GM18511 (cell line): ENCODE measurements at regions not wholly inside any gene's neighbourhood (a gene's known extent, or its start where the extent isn't known, plus 50 kb on each side); places are given as distances from the start of the nearest gene placed in this dataset.
"Not testable (repeated sequence)": the region's sequence is repeated elsewhere in the genome, so short reads cannot be mapped to it uniquely, and the experiment has no call there.

ENCODE experiments used
- ATAC-seq: cut with Tn5 transposase; IDR thresholded peaks from one replicate; pipeline ENCODE4 v1.9.1; 2021; ENCODE audit warnings: mild to moderate bottlenecking, moderate library complexity; ENCODE audit not compliant: unreplicated experiment

DNA sequence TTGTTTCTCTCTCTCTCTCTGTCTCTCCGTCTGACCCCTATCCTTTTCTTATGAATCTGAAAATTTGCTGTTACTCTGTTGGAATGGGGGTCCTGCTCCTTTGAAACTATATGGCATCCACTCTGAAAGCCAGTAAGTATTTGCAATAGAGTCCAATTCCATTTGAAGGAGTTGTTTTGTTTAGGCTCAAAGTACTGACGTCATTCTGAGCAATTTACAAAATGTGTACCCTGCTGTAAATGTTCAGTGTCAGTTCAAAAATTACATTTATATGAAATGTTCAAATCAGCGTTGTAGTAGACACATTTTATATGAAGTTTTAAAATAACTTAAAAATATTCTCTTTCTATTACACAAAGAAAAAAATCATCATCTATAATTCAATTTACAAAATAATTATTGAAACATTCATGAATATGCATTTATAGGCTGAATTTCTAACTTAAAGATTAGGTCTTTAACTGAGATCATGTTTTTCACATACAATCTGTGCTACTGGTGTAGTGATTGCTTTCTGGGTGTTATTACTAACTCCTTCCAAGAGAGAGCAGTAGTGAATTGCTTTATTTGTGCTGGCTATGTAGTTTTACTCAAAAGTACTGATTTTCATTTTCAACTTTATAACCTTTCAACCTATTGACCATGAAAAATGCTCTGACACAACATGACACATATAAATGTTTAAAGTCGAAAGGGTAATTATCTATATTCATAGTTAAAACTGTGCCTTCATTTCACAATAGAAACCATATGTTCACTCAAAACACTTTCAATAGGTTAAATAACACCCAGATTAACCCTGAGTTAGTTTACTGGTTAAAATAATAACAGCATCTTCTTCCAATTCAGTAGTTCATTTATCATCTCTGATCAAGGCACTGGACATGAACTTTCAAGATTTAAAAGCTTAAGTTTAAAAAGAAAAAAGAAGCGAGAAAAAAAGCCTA is 253.1 kb upstream of the ADGRL4 start:
- ATAC-seq = peak; percentile 86

DNA sequence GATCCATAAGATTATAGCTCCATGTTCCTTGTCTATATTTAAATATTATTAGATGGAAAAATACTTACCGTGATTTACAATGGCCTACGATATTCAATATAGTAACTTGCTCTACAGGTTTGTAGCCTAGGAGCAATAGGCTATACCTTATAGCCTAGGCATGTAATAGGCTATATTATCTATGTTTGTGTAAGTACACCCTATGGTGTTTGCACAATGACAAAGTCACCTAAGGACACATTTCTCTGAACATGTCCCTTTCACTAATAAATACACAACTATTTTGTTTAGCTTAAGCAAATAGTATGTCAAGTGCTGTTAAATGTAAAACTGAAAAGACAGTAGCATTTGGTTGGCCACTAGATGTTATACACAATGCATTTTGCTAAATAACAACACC is 248.9 kb upstream of the ADGRL4 start:
- no peak for ATAC-seq

DNA sequence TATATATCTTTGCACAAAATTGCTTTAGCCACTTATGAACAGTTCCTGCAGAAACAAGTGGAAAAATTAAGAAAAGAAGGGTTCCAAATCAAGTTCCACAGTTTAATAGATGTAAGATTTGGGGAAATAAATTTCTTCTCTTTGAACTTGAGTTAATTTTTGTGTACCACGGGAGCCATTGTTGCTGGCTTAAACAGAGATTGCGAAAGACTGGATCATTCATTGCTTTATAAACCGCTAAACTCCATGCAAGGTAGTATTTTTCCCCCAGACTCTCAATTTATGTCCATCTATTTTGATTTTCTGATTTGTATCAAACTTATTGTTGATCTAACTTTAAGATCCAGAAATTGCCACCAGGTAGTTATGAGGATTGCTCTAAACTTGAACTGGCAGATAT is 246.1 kb upstream of the ADGRL4 start:
- ATAC-seq = no peak

DNA sequence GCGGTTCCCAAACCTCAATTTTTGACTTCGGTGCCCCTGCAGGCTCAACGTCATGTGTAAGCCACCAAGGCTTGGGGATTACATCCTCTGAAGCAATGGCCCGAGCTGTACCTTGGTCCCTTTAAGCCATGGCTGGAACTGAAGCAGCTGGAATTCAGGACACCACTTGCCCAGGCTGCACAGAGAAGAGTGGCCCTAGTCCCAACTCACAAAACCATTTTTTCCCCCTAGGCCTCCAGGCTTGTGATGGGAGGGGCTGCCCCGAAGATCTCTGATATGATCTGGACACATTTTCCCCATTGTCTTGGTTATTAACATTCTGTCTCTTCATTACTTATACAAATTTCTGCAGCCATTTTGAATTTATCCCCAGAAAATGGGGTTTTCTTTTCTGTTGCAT is 233.3 kb upstream of the ADGRL4 start:
- no peak for ATAC-seq

DNA sequence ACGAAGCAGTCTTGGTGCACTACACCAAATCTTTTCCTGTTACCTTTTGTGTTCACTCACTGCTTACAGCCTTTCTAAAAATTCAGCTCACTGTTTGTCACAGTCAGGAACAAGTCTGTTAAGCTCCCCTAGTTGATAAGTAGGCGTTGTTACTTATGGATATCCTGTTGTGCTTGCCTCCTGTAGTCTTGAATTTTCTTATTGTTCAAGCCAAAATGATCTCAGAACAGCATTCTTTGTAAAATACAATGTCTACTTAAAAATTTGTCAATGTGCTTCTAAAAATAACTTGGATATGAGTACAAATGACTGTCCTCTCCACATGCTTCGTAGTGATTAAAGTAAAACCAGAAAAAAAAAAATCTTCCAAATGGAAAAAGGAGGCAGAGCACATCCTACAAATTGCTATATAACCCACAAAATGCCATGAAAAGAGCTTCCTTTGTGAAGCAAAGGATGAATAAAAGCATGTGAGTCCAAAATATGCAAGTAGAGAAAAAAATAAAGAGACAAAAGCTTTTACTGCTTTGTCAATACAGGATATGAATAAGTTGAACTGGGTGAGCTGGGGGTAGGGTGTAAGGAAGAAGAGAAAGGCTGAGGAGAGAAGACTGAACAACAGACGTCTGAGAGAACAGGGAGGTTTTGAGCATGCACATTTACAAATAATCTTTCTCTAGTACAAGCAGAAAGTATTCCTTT is 228.9 kb upstream of the ADGRL4 start:
- ATAC-seq = no peak

DNA sequence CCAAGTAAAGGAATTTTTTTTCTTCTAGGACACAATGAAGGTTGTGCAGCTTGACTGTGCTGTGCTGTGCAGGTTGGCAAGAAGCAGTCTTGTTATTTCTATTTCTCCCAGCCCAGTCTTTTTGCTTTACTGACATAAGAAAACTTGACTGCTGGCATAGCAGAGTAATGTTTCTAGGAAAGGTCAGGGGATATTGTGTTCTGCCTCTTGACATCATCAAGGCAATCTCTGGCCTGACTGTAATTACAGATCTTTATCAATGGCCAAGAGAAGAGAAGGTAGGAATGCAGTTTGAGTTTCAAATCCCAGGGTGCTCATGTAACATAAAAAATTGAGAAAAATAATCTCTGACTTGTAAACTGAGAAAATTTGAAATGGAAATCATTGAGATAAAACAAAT is 226.3 kb upstream of the ADGRL4 start:
- ATAC-seq = no peak

DNA sequence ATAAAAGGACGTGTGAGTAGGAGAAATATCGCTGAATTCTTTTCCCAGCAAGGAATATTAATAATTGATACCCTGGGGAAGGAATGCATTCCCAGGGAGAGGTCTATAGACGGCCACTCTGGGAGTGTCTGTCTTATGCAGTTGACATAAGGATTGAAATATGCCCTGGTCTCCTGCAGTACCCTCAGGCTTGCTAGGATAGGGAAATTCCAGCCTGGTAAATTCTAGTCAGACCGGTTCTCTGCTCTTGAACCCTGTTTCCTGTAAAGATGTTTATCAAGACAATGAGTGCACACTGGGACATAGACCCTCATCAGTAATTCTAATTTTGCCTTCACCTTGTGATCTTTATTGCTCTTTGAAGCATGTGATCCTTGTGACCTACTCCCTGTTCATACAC is 224.2 kb upstream of the ADGRL4 start:
- ATAC-seq = not testable (repeated sequence)

DNA sequence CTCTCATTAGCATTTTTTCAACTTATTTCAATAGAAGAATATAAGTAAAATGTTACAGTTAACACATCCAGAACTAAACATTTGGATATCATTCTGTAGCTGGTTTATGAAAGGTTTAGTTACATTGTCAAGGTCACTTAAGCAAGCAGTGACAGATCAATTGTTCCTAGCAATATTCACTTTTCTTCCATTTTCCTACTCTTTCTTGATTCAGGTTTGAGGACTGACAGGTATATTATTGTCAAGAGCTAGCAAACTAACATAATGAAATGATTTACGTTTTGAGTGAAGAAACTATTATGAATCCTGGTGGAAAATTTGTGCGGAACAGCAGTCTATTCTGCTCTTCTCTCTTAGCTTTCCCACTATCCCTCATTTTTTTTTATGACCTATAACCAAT is 220.4 kb upstream of the ADGRL4 start:
- ATAC-seq = no peak

DNA sequence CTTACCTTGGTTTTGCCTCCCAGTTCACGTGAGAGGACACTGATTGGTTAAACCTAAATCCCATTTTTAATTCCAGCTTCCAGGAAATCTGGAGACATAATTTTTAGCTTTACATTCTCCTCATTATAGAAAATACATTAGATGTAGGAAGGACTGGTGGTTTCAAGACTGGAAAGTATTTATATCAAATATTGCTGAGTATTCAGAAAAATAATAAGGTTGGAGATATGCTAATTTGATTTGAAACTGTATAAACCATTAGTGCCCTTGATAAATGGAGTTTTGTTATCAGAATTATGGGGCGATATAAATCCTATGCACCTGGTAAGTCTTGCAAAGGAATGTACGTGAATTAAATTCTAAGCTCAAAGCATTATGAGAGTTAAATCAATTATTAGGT is 218.0 kb upstream of the ADGRL4 start:
- ATAC-seq = no peak

DNA sequence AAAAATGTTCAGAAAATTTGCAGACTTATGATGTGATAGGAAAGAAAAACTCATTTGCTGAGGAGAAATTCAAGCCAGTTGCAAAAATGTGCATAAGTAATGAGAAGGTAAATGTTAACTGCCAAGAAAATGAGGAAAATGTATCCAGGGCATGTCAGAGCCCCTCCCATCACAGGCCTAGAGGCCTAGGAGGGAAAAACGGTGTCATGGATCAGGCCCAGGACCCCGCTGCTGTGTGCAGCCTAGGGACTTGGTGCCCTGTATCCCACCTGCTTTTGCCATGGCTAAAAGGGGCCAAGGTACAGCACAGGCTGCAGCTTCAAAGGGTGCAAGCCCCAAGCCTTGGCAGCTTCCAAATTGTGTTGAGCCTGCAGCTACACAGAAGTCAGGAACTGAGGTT is 214.0 kb upstream of the ADGRL4 start:
- no peak for ATAC-seq

DNA sequence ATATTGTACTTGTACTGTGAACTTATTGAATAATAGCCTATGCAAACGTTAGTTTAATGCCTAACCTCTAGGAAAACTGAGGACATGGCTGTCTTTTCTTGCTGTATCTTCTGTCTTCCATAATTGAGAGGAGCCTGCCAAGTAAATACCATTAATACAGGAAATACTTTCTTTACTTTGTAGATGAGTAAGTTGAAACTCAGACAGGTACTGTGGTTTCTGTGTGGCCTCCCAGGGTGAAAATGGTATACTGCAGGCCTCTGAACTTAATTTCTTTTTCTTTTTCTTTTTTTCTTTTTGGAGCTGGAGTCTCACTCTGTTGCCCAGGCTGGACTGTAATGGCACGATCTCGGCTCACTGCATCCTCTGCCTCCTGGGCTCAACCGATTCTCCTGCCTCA is 208.8 kb upstream of the ADGRL4 start:
- ATAC-seq = no peak

DNA sequence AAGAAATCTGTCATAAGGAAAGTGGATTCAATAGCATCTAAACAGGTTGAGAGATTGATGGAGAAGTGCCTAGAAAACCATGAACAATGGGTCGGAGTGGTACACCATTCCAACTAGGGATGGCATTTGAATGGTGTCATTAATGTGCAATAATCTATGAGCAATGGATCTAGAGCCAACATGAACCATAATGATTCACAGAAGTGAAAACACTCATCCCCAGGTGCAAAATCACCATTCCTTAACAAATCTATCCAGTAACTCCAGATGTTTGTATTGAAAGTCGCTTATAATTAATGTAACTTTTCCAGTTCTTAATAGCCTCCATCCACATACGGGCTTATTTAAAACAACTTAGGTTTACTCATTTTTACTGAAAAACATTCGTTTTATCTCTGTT is 201.3 kb upstream of the ADGRL4 start:
- ATAC-seq = no peak

DNA sequence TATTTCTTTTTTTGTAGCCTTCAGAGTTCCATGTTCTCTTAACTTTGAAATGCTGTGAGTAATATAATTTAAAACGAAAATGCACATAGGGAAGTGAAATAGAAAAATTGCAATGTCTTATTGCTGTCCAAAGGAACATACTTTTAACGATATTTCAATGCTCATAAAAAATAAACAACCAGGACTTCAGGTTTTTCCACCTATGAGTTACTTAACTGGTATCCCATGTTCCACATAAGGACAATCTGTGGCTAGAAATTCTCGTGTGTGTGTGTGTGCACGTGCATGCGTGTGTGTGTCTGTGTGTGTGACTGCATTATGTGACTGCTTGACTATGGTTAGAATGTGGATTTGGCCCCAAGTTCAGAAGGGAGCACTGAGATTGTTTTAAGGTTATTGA is 200.8 kb upstream of the ADGRL4 start:
- no peak for ATAC-seq

DNA sequence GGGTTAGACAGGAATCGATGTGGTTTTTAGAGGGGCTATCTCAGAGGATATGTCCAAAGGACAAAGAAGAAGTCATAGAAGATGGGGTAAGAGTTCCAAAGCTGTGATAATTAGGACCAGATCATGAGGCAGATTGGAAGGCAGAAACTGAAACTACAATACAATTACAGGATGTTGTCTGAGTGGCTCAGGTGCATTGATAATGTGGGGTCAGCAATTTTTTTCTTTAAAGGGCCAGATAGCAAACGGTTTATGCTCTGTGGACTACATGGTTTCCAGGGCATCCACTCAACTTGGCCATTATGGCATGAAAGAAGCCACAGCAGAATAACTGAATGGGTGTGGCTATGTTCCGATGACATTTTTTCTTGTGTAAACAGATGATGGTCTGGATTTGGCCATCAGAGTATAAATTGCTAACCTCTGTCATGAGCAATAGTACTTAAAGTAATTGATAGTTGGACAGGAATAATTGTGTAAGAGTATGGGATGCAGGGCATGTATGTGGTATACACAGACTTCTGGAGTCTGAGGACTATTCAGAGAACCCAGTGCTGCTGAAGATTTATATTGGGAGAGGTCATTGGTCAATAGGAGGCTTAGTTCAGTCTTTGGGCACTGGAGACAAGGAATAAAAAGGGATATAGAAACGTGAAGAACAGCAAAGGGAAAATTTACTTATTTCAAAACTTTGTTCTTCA is 198.4 kb upstream of the ADGRL4 start:
- ATAC-seq = no peak

DNA sequence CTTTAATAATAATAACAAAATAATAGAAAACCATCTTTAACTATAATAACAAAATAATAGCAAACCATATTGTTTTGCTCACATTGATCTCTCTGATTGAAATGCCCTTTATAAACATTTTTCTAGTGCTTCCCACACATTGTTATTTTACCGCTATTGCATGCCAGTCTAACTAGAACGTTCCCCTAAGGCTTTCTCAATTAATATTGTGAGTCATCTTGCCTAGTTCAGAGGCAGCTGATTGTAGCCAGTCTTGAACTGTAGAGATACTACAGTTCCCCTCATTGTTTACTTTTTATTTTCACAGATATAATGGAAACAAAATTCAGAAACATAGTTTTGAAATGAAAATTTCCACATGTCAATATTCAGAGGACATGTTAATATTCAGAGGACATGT is 192.3 kb upstream of the ADGRL4 start:
- ATAC-seq = no peak

DNA sequence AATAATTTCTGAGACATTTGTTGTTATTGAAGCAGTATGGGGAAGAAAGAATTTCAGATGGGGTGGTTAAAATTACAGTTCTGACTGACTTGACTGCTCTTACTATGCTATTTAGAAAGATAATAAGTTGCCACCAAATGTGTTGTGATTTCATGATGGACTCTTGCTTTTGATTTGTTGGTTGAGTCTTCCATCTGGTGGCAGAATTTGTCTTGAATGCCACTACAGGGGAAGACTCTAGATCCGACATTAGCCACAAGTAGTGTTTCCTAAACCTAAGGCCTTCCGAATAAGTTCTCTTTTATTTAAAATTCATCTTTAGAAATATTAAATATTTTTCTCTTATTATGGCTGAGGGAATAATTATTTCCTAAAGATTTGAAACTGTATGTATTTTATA is 190.9 kb upstream of the ADGRL4 start:
- no peak for ATAC-seq

DNA sequence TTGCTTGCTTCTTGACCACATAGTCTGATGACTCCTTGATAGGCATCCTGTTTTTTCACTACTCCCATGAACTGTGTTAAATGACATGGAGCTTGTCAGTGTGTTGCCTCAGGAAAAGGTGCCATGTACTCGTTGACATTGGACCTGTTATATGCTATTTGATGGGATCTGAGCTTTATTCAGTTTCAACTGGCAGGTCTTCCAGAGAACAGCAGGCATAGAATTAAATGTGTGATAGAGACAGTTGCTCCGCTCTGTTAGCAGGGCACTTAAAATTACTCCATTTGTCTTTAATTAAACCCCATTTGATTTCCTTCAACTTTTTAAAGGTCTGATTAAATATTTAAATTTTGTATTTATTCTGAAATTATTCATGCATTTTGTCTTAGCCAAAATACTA is 189.7 kb upstream of the ADGRL4 start:
- ATAC-seq = no peak

DNA sequence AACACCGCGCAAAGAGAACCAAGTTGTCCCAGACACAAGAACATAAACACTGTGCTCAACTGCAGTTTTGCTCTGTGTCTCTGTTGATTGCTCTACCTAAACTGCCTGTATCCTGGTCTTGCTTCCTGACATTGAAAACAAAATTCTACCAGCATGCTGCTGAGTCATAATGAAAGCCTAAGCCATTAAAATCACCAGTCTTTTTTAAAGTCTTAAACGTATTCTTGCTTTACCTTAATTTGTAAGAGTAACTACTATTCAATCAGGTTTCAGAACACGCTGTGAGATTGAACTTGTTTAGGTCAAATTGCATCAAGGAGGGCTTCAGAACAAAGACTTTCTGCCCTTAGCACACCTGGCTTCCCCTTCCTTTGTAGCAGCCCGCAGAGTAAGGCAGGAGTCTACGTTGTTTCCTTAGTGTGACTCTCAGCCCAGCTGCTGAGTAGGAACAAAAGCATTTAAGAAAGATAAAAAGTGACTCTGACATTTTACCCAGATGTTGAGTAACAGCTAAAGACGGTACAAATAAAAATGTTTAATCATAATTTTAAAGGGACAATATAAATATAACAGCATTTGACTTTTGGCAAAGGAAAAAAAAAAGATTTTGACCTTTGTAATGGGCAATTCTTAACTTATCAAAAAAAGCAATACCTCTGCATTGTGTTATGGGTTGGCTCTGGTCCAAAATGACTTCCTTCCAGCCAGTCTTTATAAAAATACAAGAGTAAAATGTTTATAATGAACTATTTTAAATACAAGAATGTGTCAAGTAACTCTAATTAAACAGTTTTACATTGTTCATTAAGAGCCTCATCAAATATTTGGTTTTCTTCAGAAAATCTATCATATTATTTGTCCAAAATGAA is 186.9 kb upstream of the ADGRL4 start:
- ATAC-seq = peak; percentile 42

DNA sequence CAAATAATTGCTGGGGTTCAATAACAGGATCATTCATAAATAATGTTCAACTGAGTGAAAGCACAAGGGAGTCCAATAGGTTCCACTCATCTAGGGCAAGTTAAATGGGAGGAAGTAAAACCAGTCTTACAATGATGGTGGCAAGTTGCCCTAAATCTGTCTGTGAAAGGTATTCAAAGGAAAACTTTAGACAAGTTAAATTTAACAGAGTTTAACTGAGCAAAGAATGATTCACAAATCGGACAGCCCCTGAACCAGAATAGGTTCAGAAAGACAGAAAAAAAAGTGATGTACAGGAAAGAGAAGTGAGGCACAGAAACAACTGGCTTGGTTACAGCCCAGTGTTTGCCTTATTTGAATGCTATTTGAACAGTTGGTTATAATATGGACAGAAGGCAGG is 183.5 kb upstream of the ADGRL4 start:
- peak; percentile 70 for ATAC-seq

DNA sequence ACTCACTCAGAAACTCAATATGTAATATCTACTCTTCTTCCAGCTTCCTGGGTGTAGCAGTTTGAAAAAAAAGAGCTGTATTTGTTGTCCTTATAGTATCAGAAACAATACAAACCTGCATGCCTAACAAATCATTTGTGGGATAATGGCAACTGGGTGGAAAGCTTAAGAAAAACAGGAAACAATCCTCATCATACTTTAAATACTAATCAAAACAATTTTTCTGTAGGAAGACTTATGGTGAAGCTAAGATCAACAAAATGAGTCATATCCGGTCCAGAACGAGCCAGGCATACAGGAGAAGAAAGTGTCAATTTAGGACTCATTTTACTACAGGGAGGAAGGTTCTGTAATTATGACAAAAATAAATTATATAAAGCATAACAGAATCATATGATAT is 181.8 kb upstream of the ADGRL4 start:
- no peak for ATAC-seq

DNA sequence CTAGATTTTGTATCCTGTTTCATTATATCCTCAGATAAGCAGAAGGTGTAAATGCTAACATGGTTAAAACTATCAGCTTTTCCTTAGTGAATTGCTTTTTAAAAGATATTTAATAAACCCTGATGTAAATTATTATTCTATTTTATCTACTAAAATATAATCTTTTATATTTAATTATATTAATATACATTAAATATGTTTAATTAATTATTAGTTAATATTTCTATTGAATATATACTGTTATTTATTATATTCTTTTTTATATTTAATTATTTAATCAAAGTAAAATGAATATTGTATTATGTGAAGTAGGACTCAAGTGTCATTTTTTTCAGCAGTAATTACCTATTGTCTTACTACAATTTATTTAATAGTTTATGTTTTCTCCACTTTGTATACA is 179.7 kb upstream of the ADGRL4 start:
- ATAC-seq = no peak
